Epithelial cell of esophagus (primary cell): ENCODE measurements at regions not wholly inside any gene's neighbourhood (a gene's known extent, or its start where the extent isn't known, plus 50 kb on each side); places are given as distances from the start of the nearest gene placed in this dataset.
A peak's percentile ranks its signal among the peaks of the same experiment; 100 is the strongest.

Source experiments
- DNase-seq: peaks from one replicate; pipeline ENCODE4 v3.0.0; 2010; ENCODE audit warnings: low read depth
- H3K4me3 ChIP-seq: 2 replicates; pipeline ENCODE4 v1.5.1; 2011; ENCODE audit warnings: mild to moderate bottlenecking, low read length, control low read depth
- CTCF ChIP-seq: IDR thresholded peaks from 2 replicates; pipeline ENCODE4 v1.5.1; 2011; ENCODE audit warnings: low read depth, mild to moderate bottlenecking, low read length, control low read depth, inconsistent platforms; ENCODE audit not compliant: insufficient read depth; ENCODE audit errors: missing control alignments

- no peak for DNase-seq
- no peak for TF ChIP-seq CTCF
- H3K4me3 ChIP-seq = no peak overlapping the region
These were observed 71.8 kb downstream of the PTPRS start for GRCh38 chr19:5268801-5269200.

- no peak overlapping the region for H3K4me3 ChIP-seq
- no peak for TF ChIP-seq CTCF
- DNase-seq = no peak
These were observed 75.4 kb downstream of the PTPRS start for GRCh38 chr19:5265260-5265659.

GRCh38 chr19:5264453-5264852 is 76.2 kb downstream of the PTPRS start:
- H3K4me3 ChIP-seq = no peak overlapping the region
- no peak for TF ChIP-seq CTCF
- DNase-seq = no peak

GRCh38 chr19:5263615-5264014 is 77.0 kb downstream of the PTPRS start:
- DNase-seq = no peak
- H3K4me3 ChIP-seq = no peak overlapping the region
- TF ChIP-seq CTCF = no peak

- no peak for TF ChIP-seq CTCF
- H3K4me3 ChIP-seq = no peak overlapping the region
- DNase-seq = no peak
These were observed 77.9 kb downstream of the PTPRS start for GRCh38 chr19:5262721-5263120.

- peak; percentile 88 for DNase-seq
- no peak overlapping the region for H3K4me3 ChIP-seq
- no peak for TF ChIP-seq CTCF
These were observed 79.3 kb downstream of the PTPRS start for GRCh38 chr19:5261156-5261890.

GRCh38 chr19:5260381-5260967 is 80.1 kb downstream of the PTPRS start:
- DNase-seq = no peak
- no peak for TF ChIP-seq CTCF
- no peak overlapping the region for H3K4me3 ChIP-seq
